ENCODE measurements at regions not wholly inside any gene's neighbourhood (a gene's known extent, or its start where the extent isn't known, plus 50 kb on each side); places are given as distances from the start of the nearest gene placed in this dataset.
"Not testable (repeated sequence)": the region's sequence is repeated elsewhere in the genome, so short reads cannot be mapped to it uniquely, and the experiment has no call there.

DNA sequence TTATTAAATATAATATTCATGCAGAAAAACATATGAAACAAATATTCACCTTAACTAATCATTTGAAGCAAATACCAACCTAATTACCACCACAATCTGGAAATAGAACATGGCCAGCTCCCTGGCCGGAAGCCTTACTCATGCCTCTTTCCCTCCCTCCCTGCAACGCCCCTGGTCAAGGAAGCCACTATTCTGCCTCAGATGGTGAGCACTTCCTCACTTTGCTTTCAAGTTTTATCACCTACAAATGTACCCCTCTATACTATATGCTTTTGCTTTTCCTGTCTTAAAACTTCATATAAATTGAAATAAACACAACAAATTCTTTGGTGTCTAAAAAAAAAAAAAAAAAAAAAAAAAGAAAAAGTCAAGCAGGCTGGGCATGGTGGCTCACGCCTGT is 221.2 kb downstream of the CASP12 start:
- not testable (repeated sequence) for H2BK120ac ChIP-seq (ENCODE audit: low read depth, low read length); H2BK15ac ChIP-seq (ENCODE audit: low read length); H3K27ac ChIP-seq (replicated peaks; ENCODE audit: low read length); H3K23ac ChIP-seq (ENCODE audit: low read depth, low read length, poor library complexity); DNase-seq (ENCODE audit: low spot score); H4K91ac ChIP-seq (ENCODE audit: low read depth, low read length, poor library complexity); H2AK5ac ChIP-seq (ENCODE audit: low read depth, low read length); H3K36me3 ChIP-seq (replicated peaks in 1 of 2; ENCODE audit: control insufficient read depth in 2 of 2, insufficient read depth in 2 of 2, low read length in 2 of 2); H3K79me1 ChIP-seq (ENCODE audit: low read depth, low read length); H3K9ac ChIP-seq (ENCODE audit: low read depth, low read length, poor library complexity); H3K27me3 ChIP-seq (ENCODE audit: control insufficient read depth in 3 of 3, insufficient read depth in 3 of 3, low read depth in 1 of 3, low read length in 3 of 3); H2AFZ ChIP-seq (ENCODE audit: low read length); H3K4me2 ChIP-seq (ENCODE audit: insufficient read depth, low read length, poor library complexity, severe bottlenecking); H3K4me1 ChIP-seq (ENCODE audit: control insufficient read depth in 2 of 2, insufficient read depth in 1 of 2, low read depth in 1 of 2, low read length in 2 of 2); H2BK5ac ChIP-seq (ENCODE audit: low read length); H3K4me3 ChIP-seq (ENCODE audit: low read length in 2 of 2); H2BK12ac ChIP-seq (ENCODE audit: low read length); H3K4ac ChIP-seq (ENCODE audit: low read length); H3K14ac ChIP-seq (ENCODE audit: low read length); H4K8ac ChIP-seq (ENCODE audit: low read depth, low read length); H3K18ac ChIP-seq (ENCODE audit: low read length); H3K9me3 ChIP-seq (replicated peaks in 1 of 2; ENCODE audit: control insufficient read depth in 2 of 2, insufficient read depth in 1 of 2, low read depth in 1 of 2, low read length in 2 of 2)
- no CpG with 5 or more reads among the region's 3 CpGs for WGBS, 2 donors (ENCODE audit: extremely low coverage in 2 of 2, insufficient read length in 2 of 2, insufficient replicate concordance in 1 of 2)

- no peak for DNase-seq (ENCODE audit: low spot score)
- Histone ChIP-seq H3K36me3 (replicated peaks in 1 of 2; ENCODE audit: control insufficient read depth in 2 of 2, insufficient read depth in 2 of 2, low read length in 2 of 2) (no peaks in the 10 kb centered on the region), H3K4me3 (ENCODE audit: low read length in 2 of 2) (no peak overlapping the region), H3K23ac (ENCODE audit: low read depth, low read length, poor library complexity) (no peak overlapping the region), H3K4ac (ENCODE audit: low read length) (no peak overlapping the region), H4K91ac (ENCODE audit: low read depth, low read length, poor library complexity) (no peak overlapping the region), H2AK5ac (ENCODE audit: low read depth, low read length) (no peak overlapping the region), H2BK120ac (ENCODE audit: low read depth, low read length) (no peak overlapping the region), H3K9ac (ENCODE audit: low read depth, low read length, poor library complexity) (no peak overlapping the region), H2BK5ac (ENCODE audit: low read length) (no peak overlapping the region), H2BK15ac (ENCODE audit: low read length) (no peak overlapping the region), H3K79me1 (ENCODE audit: low read depth, low read length) (no peaks in the 10 kb centered on the region), H3K4me1 (ENCODE audit: control insufficient read depth in 2 of 2, insufficient read depth in 1 of 2, low read depth in 1 of 2, low read length in 2 of 2) (no peaks in the 10 kb centered on the region), H2AFZ (ENCODE audit: low read length) (no peak overlapping the region), H2BK12ac (ENCODE audit: low read length) (no peak overlapping the region), H3K4me2 (ENCODE audit: insufficient read depth, low read length, poor library complexity, severe bottlenecking) (no peak overlapping the region), H3K18ac (ENCODE audit: low read length) (no peak overlapping the region), H4K8ac (ENCODE audit: low read depth, low read length) (no peak overlapping the region), H3K14ac (ENCODE audit: low read length) (no peak overlapping the region), H3K27me3 (ENCODE audit: control insufficient read depth in 3 of 3, insufficient read depth in 3 of 3, low read depth in 1 of 3, low read length in 3 of 3) (no peaks in the 10 kb centered on the region), H3K9me3 (replicated peaks in 1 of 2; ENCODE audit: control insufficient read depth in 2 of 2, insufficient read depth in 1 of 2, low read depth in 1 of 2, low read length in 2 of 2) (no peaks in the 10 kb centered on the region), H3K27ac (replicated peaks; ENCODE audit: low read length) (no peak overlapping the region)
Measured at GRCh38 chr11:104672897-104673296, 225.4 kb downstream of the CASP12 start.

DNA sequence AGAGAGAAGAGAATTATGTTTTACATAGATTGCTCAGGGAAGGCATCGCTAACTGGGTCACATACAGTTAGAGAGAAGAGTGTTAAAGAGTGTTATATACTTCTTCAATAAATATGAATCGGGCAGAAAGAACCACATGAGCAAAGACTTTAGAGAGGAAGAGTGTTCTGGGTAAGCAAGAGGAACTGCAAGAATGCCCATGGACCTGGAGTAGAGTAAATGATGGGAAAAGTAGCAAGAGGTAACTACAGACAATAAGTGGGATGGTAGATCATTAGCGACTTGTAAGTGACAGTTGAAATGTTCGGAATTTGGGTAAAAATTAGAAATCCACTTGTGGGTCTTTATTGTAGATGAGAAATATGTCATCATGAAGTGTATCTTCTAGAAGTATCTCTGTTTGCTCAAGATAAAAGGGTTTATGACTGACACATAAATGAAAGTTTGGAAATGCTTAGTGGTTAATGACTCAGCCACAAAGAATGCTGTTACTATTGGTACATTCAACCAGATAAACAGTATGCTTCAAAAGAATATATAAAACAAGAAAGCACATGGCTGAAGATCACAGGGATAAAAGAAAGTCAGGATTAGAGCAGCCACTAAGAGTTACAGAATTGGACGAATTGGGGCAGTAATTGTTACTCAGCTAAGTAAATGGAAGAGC is 229.3 kb downstream of the CASP12 start:
- H2AFZ ChIP-seq (ENCODE audit: low read length), result no peak overlapping the region
- no peaks in the 10 kb centered on the region for H3K36me3 ChIP-seq (replicated peaks in 1 of 2; ENCODE audit: control insufficient read depth in 2 of 2, insufficient read depth in 2 of 2, low read length in 2 of 2)
- WGBS, 2 donors (ENCODE audit: extremely low coverage in 2 of 2, insufficient read length in 2 of 2, insufficient replicate concordance in 1 of 2), result no CpG with 5 or more reads among the region's 5 CpGs
- no peak overlapping the region for H4K91ac ChIP-seq (ENCODE audit: low read depth, low read length, poor library complexity)
- no peak overlapping the region for H3K4ac ChIP-seq (ENCODE audit: low read length)
- H3K14ac ChIP-seq (ENCODE audit: low read length), result no peak overlapping the region
- H2BK12ac ChIP-seq (ENCODE audit: low read length), result no peak overlapping the region
- no peak overlapping the region for H4K8ac ChIP-seq (ENCODE audit: low read depth, low read length)
- H3K79me1 ChIP-seq (ENCODE audit: low read depth, low read length), result no peaks in the 10 kb centered on the region
- no peak overlapping the region for H2BK120ac ChIP-seq (ENCODE audit: low read depth, low read length)
- no peak overlapping the region for H3K4me2 ChIP-seq (ENCODE audit: insufficient read depth, low read length, poor library complexity, severe bottlenecking)
- H3K9ac ChIP-seq (ENCODE audit: low read depth, low read length, poor library complexity), result no peak overlapping the region
- no peak overlapping the region for H3K23ac ChIP-seq (ENCODE audit: low read depth, low read length, poor library complexity)
- no peak overlapping the region for H3K4me3 ChIP-seq (ENCODE audit: low read length in 2 of 2)
- no peaks in the 10 kb centered on the region for H3K4me1 ChIP-seq (ENCODE audit: control insufficient read depth in 2 of 2, insufficient read depth in 1 of 2, low read depth in 1 of 2, low read length in 2 of 2)
- H3K9me3 ChIP-seq (replicated peaks in 1 of 2; ENCODE audit: control insufficient read depth in 2 of 2, insufficient read depth in 1 of 2, low read depth in 1 of 2, low read length in 2 of 2), result no peaks in the 10 kb centered on the region
- no peak for DNase-seq (ENCODE audit: low spot score)
- H3K27me3 ChIP-seq (ENCODE audit: control insufficient read depth in 3 of 3, insufficient read depth in 3 of 3, low read depth in 1 of 3, low read length in 3 of 3), result no peaks in the 10 kb centered on the region
- H3K27ac ChIP-seq (replicated peaks; ENCODE audit: low read length), result no peak overlapping the region
- H3K18ac ChIP-seq (ENCODE audit: low read length), result no peak overlapping the region
- H2BK5ac ChIP-seq (ENCODE audit: low read length), result no peak overlapping the region
- no peak overlapping the region for H2AK5ac ChIP-seq (ENCODE audit: low read depth, low read length)
- H2BK15ac ChIP-seq (ENCODE audit: low read length), result no peak overlapping the region

DNA sequence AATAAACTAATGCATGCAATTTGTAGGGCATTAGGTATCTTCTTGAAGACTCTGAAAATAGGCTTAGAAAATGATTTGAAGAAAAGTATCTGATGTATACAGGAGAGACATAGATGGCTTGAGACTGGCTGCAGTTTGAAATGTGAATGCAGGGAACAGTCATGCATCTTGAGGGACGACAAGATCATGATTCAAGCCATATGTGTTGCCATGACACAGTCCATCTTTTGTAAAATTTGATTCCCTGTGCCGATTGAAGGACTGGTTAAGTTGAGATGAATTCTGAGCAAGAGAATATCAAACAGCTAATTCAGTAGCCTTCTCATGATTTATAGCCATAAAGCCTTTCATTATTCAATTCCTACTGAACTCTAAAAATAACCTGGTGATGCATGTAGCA is 231.6 kb downstream of the CASP12 start:
- Histone ChIP-seq H3K14ac (ENCODE audit: low read length) (no peak overlapping the region), H3K36me3 (replicated peaks in 1 of 2; ENCODE audit: control insufficient read depth in 2 of 2, insufficient read depth in 2 of 2, low read length in 2 of 2) (no peaks in the 10 kb centered on the region), H3K27ac (replicated peaks; ENCODE audit: low read length) (no peak overlapping the region), H2BK15ac (ENCODE audit: low read length) (no peak overlapping the region), H4K91ac (ENCODE audit: low read depth, low read length, poor library complexity) (no peak overlapping the region), H2BK5ac (ENCODE audit: low read length) (no peak overlapping the region), H3K79me1 (ENCODE audit: low read depth, low read length) (no peaks in the 10 kb centered on the region), H3K27me3 (ENCODE audit: control insufficient read depth in 3 of 3, insufficient read depth in 3 of 3, low read depth in 1 of 3, low read length in 3 of 3) (no peaks in the 10 kb centered on the region), H3K18ac (ENCODE audit: low read length) (no peak overlapping the region), H3K4me1 (ENCODE audit: control insufficient read depth in 2 of 2, insufficient read depth in 1 of 2, low read depth in 1 of 2, low read length in 2 of 2) (no peaks in the 10 kb centered on the region), H2AK5ac (ENCODE audit: low read depth, low read length) (no peak overlapping the region), H2BK12ac (ENCODE audit: low read length) (no peak overlapping the region), H2BK120ac (ENCODE audit: low read depth, low read length) (no peak overlapping the region), H4K8ac (ENCODE audit: low read depth, low read length) (no peak overlapping the region), H3K23ac (ENCODE audit: low read depth, low read length, poor library complexity) (no peak overlapping the region), H3K4me2 (ENCODE audit: insufficient read depth, low read length, poor library complexity, severe bottlenecking) (no peak overlapping the region), H2AFZ (ENCODE audit: low read length) (no peak overlapping the region), H3K9ac (ENCODE audit: low read depth, low read length, poor library complexity) (no peak overlapping the region), H3K9me3 (replicated peaks in 1 of 2; ENCODE audit: control insufficient read depth in 2 of 2, insufficient read depth in 1 of 2, low read depth in 1 of 2, low read length in 2 of 2) (no peaks in the 10 kb centered on the region), H3K4me3 (ENCODE audit: low read length in 2 of 2) (no peak overlapping the region), H3K4ac (ENCODE audit: low read length) (no peak overlapping the region)
- DNase-seq (ENCODE audit: low spot score), result no peak
- WGBS, 2 donors (ENCODE audit: extremely low coverage in 2 of 2, insufficient read length in 2 of 2, insufficient replicate concordance in 1 of 2), result no CpG with 5 or more reads among the region's 2 CpGs

All from neuronal stem cell (in vitro differentiated cells).